HEK293 (cell line): ENCODE measurements at regions not wholly inside any gene's neighbourhood (a gene's known extent, or its start where the extent isn't known, plus 50 kb on each side); places are given as distances from the start of the nearest gene placed in this dataset.

Experiments
- CTCF ChIA-PET: fragments of 350-600 bp; formaldehyde crosslinking; extraction: SDS; loops from one replicate; lab custom pipeline; 2021; ENCODE audit warnings: antibody characterized with exemption; lab: Yijun Ruan, JAX
- POLR2A ChIA-PET: fragments of 300-600 bp; formaldehyde crosslinking; extraction: SDS; loops from one replicate; lab custom pipeline; 2020; ENCODE audit warnings: antibody characterized with exemption, inconsistent platforms; lab: Yijun Ruan, JAX
- H3K27ac ChIP-seq: fragments of 200-500 bp; sonication (Bioruptor generic); 2 replicates; pipeline ENCODE4 v1.5.1; 2014; ENCODE audit warnings: low read depth, low read length, control low read depth, inconsistent platforms; ENCODE audit errors: extremely low read depth
- H3K36me3 ChIP-seq, 2 experiments: fragments of 200-500 bp in 1 of 2; sonication (Bioruptor generic) in 1 of 2; 1 replicate in 1 of 2; 2 replicates in 1 of 2; pipeline ENCODE4 v1.5.1; 2014 to 2017; ENCODE audit warnings: inconsistent platforms in 2 of 2, low read length in 2 of 2; ENCODE audit not compliant: control insufficient read depth in 2 of 2, insufficient read depth in 1 of 2
- H3K4me1 ChIP-seq: fragments of 200-500 bp; sonication (Bioruptor generic); 2 replicates; pipeline ENCODE4 v1.5.1; 2014; ENCODE audit warnings: mild to moderate bottlenecking, low read length, inconsistent platforms; ENCODE audit not compliant: control insufficient read depth, insufficient read depth
- H3K4me3 ChIP-seq: 2 replicates; pipeline ENCODE4 v1.5.1; 2011; ENCODE audit warnings: low read depth, mild to moderate bottlenecking, control low read depth, low read length, moderate library complexity
- H3K9me3 ChIP-seq: fragments of 200-500 bp; sonication (Bioruptor generic); 2 replicates; pipeline ENCODE4 v1.5.1; 2014; ENCODE audit warnings: low read depth, low read length, inconsistent platforms; ENCODE audit not compliant: control insufficient read depth, insufficient read depth
- GLI4 ChIP-seq: fragments of 450-650 bp; formaldehyde crosslinking; IDR thresholded peaks from 2 replicates; pipeline ENCODE4 v1.5.1; 2016; ENCODE audit warnings: missing biosample characterization, missing genetic modification characterization
- MYNN ChIP-seq: fragments of 450-650 bp; formaldehyde crosslinking; IDR thresholded peaks from 2 replicates; pipeline ENCODE4 v1.5.1; 2016; ENCODE audit warnings: missing biosample characterization, missing genetic modification characterization, borderline replicate concordance
- SALL2 ChIP-seq: fragments of 450-650 bp; formaldehyde crosslinking; IDR thresholded peaks from 2 replicates; pipeline ENCODE4 v1.5.0; 2017; ENCODE audit warnings: missing biosample characterization, mild to moderate bottlenecking, missing genetic modification characterization, borderline replicate concordance
- ZBTB48 ChIP-seq: fragments of 450-650 bp; formaldehyde crosslinking; IDR thresholded peaks from 2 replicates; pipeline ENCODE4 v1.5.1; 2016; ENCODE audit warnings: missing biosample characterization, missing genetic modification characterization
- ZFP37 ChIP-seq: fragments of 450-650 bp; formaldehyde crosslinking; IDR thresholded peaks from 2 replicates; pipeline ENCODE4 v1.5.1; 2016; ENCODE audit warnings: missing biosample characterization, missing genetic modification characterization
- ZFP69B ChIP-seq: fragments of 450-650 bp; formaldehyde crosslinking; IDR thresholded peaks from 2 replicates; pipeline ENCODE4 v1.5.1; 2016; ENCODE audit warnings: missing biosample characterization, missing genetic modification characterization
- ZNF138 ChIP-seq: fragments of 450-650 bp; formaldehyde crosslinking; IDR thresholded peaks from 2 replicates; pipeline ENCODE4 v1.5.1; 2016; ENCODE audit warnings: missing biosample characterization, missing genetic modification characterization, borderline replicate concordance
- ZNF350 ChIP-seq: fragments of 450-650 bp; formaldehyde crosslinking; IDR thresholded peaks from 2 replicates; pipeline ENCODE4 v1.5.0; 2017; ENCODE audit warnings: missing biosample characterization, mild to moderate bottlenecking, missing genetic modification characterization
- ZNF354C ChIP-seq: fragments of 450-650 bp; formaldehyde crosslinking; IDR thresholded peaks from 2 replicates; pipeline ENCODE4 v1.5.1; 2016; ENCODE audit warnings: missing biosample characterization, missing genetic modification characterization, low read depth, borderline replicate concordance
- ZNF426 ChIP-seq: fragments of 450-650 bp; formaldehyde crosslinking; IDR thresholded peaks from 2 replicates; pipeline ENCODE4 v1.5.1; 2017; ENCODE audit warnings: missing biosample characterization, missing genetic modification characterization, mild to moderate bottlenecking, inconsistent platforms, moderate library complexity
- ZNF521 ChIP-seq: fragments of 450-650 bp; formaldehyde crosslinking; IDR thresholded peaks from 2 replicates; pipeline ENCODE4 v1.5.1; 2017; ENCODE audit warnings: missing biosample characterization, mild to moderate bottlenecking, missing genetic modification characterization
- ZNF658 ChIP-seq: fragments of 450-650 bp; formaldehyde crosslinking; IDR thresholded peaks from 2 replicates; pipeline ENCODE4; 2016; ENCODE audit warnings: missing biosample characterization, missing genetic modification characterization
- ZNF791 ChIP-seq: fragments of 450-650 bp; formaldehyde crosslinking; IDR thresholded peaks from 2 replicates; pipeline ENCODE4 v1.5.1; 2016; ENCODE audit warnings: missing biosample characterization, missing genetic modification characterization
- ZNF830 ChIP-seq: fragments of 450-650 bp; IDR thresholded peaks from 2 replicates; pipeline ENCODE4 v1.5.0; 2018; ENCODE audit warnings: missing biosample characterization, missing genetic modification characterization, low read depth, mild to moderate bottlenecking, moderate library complexity
- TF ChIP-seq, protein P1 (sequence below): fragments of 450-650 bp; formaldehyde crosslinking; IDR thresholded peaks from 2 replicates; pipeline ENCODE4 v1.5.1; 2016; ENCODE audit warnings: missing biosample characterization, missing genetic modification characterization, low read depth
- TF ChIP-seq, protein P2 (sequence below): fragments of 450-650 bp; formaldehyde crosslinking; IDR thresholded peaks from 2 replicates; pipeline ENCODE4 v1.5.1; 2016; ENCODE audit warnings: missing biosample characterization, missing genetic modification characterization
- TF ChIP-seq, protein P3 (sequence below): sonication (generic); formaldehyde crosslinking; IDR thresholded peaks from 2 replicates; pipeline ENCODE4 v1.8.1; 2022; ENCODE audit warnings: mild to moderate bottlenecking, moderate library complexity, missing genetic modification reagents
- TF ChIP-seq, protein P4 (sequence below): fragments of 450-650 bp; formaldehyde crosslinking; IDR thresholded peaks from 2 replicates; pipeline ENCODE4 v1.5.1; 2017; ENCODE audit warnings: missing biosample characterization, missing genetic modification characterization
- TF ChIP-seq, protein P5 (sequence below): fragments of 450-650 bp; formaldehyde crosslinking; conservative IDR thresholded peaks from 2 replicates; pipeline ENCODE4 v1.5.1; 2016; ENCODE audit warnings: low read depth, missing biosample characterization, missing genetic modification characterization

DNA sequence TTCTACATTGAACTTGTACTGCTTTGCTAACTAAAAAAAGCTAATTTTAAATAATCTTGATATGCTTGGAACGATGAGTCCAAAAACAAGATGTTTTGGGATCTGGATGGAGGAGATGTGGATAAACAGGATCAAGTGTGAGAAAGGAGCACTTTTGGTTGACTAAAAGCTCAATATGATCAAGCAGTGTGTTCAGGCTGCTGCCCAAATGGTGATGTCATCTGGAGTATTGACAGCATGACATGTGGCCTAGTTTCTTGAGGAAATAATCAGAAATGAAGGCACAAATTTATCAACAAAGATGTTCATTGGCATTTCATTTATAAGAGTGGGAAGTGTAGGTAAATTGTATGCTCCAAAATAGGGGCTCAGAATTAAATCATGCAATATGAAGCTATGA is 161.2 kb downstream of the SOX2 start:
- ChIA-PET POLR2A (no interaction called here), CTCF (no interaction called here)
- H3K36me3 ChIP-seq = no peaks in the 10 kb centered on the region
- no peaks in the 10 kb centered on the region for H3K9me3 ChIP-seq
- no peak for TF ChIP-seq ZNF138 (tag by site-specific recombination)
- TF ChIP-seq, protein P1, sequence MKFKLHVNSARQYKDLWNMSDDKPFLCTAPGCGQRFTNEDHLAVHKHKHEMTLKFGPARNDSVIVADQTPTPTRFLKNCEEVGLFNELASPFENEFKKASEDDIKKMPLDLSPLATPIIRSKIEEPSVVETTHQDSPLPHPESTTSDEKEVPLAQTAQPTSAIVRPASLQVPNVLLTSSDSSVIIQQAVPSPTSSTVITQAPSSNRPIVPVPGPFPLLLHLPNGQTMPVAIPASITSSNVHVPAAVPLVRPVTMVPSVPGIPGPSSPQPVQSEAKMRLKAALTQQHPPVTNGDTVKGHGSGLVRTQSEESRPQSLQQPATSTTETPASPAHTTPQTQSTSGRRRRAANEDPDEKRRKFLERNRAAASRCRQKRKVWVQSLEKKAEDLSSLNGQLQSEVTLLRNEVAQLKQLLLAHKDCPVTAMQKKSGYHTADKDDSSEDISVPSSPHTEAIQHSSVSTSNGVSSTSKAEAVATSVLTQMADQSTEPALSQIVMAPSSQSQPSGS (tag by site-specific recombination) = peak; percentile 67
- H3K27ac ChIP-seq = no peak overlapping the region
- no peak overlapping the region for H3K4me3 ChIP-seq
- H3K4me1 ChIP-seq = no peaks in the 10 kb centered on the region

DNA sequence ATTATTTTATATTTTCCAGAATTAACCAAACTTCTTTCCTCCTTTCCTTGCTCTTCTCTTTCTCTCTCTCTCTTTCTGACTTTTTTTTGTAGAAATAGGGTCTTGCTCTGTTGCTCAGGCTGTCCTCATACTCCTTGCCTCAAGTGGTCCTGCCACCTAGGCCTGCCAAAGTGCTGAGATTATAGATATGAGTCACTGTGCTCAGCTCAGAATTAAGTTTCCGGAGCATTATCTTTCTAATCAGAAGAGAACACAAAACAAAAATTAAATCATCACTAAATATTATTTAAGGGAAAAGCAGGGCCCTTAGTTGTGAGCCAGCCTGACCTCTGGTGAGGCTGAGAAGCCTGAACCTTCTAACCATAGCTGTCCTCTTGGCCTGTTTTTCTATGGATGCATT is 168.2 kb downstream of the SOX2 start:
- POLR2A ChIA-PET = no interaction called here
- no peak overlapping the region for H3K4me3 ChIP-seq
- no peaks in the 10 kb centered on the region for H3K9me3 ChIP-seq
- H3K36me3 ChIP-seq = no peaks in the 10 kb centered on the region
- H3K4me1 ChIP-seq = no peaks in the 10 kb centered on the region
- TF ChIP-seq ZFP69B = no peak
- no peak for TF ChIP-seq GLI4 (tag by site-specific recombination)
- TF ChIP-seq ZNF791 (tag by site-specific recombination) = no peak
- TF ChIP-seq, protein P2, sequence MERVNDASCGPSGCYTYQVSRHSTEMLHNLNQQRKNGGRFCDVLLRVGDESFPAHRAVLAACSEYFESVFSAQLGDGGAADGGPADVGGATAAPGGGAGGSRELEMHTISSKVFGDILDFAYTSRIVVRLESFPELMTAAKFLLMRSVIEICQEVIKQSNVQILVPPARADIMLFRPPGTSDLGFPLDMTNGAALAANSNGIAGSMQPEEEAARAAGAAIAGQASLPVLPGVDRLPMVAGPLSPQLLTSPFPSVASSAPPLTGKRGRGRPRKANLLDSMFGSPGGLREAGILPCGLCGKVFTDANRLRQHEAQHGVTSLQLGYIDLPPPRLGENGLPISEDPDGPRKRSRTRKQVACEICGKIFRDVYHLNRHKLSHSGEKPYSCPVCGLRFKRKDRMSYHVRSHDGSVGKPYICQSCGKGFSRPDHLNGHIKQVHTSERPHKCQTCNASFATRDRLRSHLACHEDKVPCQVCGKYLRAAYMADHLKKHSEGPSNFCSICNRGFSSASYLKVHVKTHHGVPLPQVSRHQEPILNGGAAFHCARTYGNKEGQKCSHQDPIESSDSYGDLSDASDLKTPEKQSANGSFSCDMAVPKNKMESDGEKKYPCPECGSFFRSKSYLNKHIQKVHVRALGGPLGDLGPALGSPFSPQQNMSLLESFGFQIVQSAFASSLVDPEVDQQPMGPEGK (tag by site-specific recombination) = no peak
- no peak for TF ChIP-seq ZFP37 (tag by site-specific recombination)
- TF ChIP-seq ZNF658 = no peak
- TF ChIP-seq ZNF354C (tag by site-specific recombination) = no peak
- no peak for TF ChIP-seq SALL2
- TF ChIP-seq, protein P3, sequence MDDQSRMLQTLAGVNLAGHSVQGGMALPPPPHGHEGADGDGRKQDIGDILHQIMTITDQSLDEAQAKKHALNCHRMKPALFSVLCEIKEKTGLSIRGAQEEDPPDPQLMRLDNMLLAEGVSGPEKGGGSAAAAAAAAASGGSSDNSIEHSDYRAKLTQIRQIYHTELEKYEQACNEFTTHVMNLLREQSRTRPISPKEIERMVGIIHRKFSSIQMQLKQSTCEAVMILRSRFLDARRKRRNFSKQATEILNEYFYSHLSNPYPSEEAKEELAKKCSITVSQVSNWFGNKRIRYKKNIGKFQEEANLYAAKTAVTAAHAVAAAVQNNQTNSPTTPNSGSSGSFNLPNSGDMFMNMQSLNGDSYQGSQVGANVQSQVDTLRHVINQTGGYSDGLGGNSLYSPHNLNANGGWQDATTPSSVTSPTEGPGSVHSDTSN (CRISPR knock-in tag) = no peak
- no peak for TF ChIP-seq ZNF426 (tag by site-specific recombination)
- TF ChIP-seq ZBTB48 (tag by site-specific recombination) = no peak
- TF ChIP-seq, protein P4, sequence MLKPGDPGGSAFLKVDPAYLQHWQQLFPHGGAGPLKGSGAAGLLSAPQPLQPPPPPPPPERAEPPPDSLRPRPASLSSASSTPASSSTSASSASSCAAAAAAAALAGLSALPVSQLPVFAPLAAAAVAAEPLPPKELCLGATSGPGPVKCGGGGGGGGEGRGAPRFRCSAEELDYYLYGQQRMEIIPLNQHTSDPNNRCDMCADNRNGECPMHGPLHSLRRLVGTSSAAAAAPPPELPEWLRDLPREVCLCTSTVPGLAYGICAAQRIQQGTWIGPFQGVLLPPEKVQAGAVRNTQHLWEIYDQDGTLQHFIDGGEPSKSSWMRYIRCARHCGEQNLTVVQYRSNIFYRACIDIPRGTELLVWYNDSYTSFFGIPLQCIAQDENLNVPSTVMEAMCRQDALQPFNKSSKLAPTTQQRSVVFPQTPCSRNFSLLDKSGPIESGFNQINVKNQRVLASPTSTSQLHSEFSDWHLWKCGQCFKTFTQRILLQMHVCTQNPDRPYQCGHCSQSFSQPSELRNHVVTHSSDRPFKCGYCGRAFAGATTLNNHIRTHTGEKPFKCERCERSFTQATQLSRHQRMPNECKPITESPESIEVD (tag by site-specific recombination) = no peak
- TF ChIP-seq, protein P5, sequence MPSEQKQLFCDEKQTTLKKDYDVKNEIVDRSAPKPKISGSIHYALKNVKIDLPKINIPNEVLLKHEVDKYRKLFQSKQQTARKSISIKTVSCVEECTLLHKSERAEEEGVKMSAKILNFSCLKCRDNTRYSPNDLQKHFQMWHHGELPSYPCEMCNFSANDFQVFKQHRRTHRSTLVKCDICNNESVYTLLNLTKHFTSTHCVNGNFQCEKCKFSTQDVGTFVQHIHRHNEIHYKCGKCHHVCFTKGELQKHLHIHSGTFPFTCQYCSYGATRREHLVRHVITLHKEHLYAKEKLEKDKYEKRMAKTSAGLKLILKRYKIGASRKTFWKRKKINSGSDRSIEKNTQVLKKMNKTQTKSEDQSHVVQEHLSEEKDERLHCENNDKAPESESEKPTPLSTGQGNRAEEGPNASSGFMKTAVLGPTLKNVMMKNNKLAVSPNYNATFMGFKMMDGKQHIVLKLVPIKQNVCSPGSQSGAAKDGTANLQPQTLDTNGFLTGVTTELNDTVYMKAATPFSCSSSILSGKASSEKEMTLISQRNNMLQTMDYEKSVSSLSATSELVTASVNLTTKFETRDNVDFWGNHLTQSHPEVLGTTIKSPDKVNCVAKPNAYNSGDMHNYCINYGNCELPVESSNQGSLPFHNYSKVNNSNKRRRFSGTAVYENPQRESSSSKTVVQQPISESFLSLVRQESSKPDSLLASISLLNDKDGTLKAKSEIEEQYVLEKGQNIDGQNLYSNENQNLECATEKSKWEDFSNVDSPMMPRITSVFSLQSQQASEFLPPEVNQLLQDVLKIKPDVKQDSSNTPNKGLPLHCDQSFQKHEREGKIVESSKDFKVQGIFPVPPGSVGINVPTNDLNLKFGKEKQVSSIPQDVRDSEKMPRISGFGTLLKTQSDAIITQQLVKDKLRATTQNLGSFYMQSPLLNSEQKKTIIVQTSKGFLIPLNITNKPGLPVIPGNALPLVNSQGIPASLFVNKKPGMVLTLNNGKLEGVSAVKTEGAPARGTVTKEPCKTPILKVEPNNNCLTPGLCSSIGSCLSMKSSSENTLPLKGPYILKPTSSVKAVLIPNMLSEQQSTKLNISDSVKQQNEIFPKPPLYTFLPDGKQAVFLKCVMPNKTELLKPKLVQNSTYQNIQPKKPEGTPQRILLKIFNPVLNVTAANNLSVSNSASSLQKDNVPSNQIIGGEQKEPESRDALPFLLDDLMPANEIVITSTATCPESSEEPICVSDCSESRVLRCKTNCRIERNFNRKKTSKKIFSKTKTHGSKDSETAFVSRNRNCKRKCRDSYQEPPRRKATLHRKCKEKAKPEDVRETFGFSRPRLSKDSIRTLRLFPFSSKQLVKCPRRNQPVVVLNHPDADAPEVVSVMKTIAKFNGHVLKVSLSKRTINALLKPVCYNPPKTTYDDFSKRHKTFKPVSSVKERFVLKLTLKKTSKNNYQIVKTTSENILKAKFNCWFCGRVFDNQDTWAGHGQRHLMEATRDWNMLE (tag by site-specific recombination) = no peak
- no peak for TF ChIP-seq ZNF521 (tag by site-specific recombination)
- no peak for TF ChIP-seq MYNN (tag by site-specific recombination)
- TF ChIP-seq ZNF830 = no peak
- no peak for TF ChIP-seq ZNF350 (tag by site-specific recombination)
- H3K27ac ChIP-seq = no peak overlapping the region
- CTCF ChIA-PET = no interaction called here
